Effector memory CD4-positive, alpha-beta T cell (primary cell): ENCODE measurements at regions not wholly inside any gene's neighbourhood (a gene's known extent, or its start where the extent isn't known, plus 50 kb on each side); places are given as distances from the start of the nearest gene placed in this dataset.

Experiments
- DNase-seq, 3 donors: peaks; one replicate each; pipeline ENCODE4 v3.0.0-alpha.2; 2020
- H3K27ac ChIP-seq: 2 replicates; pipeline ENCODE4 v1.7.0; 2013; ENCODE audit warnings: mild to moderate bottlenecking, low read length, moderate library complexity; ENCODE audit not compliant: insufficient read depth, poor library complexity, severe bottlenecking
- H3K27me3 ChIP-seq: replicated peaks from 2 replicates; pipeline ENCODE4 v1.7.0; 2013; ENCODE audit warnings: mild to moderate bottlenecking, low read length; ENCODE audit not compliant: insufficient read depth, control insufficient read depth, poor library complexity, severe bottlenecking
- H3K36me3 ChIP-seq: 2 replicates; pipeline ENCODE4 v1.7.0; 2013; ENCODE audit warnings: mild to moderate bottlenecking, low read length, moderate library complexity; ENCODE audit not compliant: control insufficient read depth, insufficient read depth
- H3K4me1 ChIP-seq: 2 replicates; pipeline ENCODE4 v1.7.0; 2013; ENCODE audit warnings: low read length, mild to moderate bottlenecking; ENCODE audit not compliant: control insufficient read depth, insufficient read depth, poor library complexity, severe bottlenecking
- H3K4me3 ChIP-seq: 2 replicates; pipeline ENCODE4 v1.7.0; 2013; ENCODE audit warnings: low read length, low read depth, mild to moderate bottlenecking; ENCODE audit not compliant: insufficient read depth, poor library complexity, severe bottlenecking
- H3K9me3 ChIP-seq: 2 replicates; pipeline ENCODE4 v1.7.0; 2013; ENCODE audit warnings: mild to moderate bottlenecking, low read length, moderate library complexity; ENCODE audit not compliant: control insufficient read depth

- H3K27ac ChIP-seq = no peak overlapping the region
- H3K4me1 ChIP-seq = no peaks in the 10 kb centered on the region
- H3K36me3 ChIP-seq = no peaks in the 10 kb centered on the region
- DNase-seq = no peak
- H3K9me3 ChIP-seq = no peaks in the 10 kb centered on the region
- no peaks in the 10 kb centered on the region for H3K27me3 ChIP-seq
- no peak overlapping the region for H3K4me3 ChIP-seq
These were observed 335.6 kb downstream of the SNAPC1 start for GRCh38 chr14:62097824-62098223.

GRCh38 chr14:62098357-62098756 is 336.1 kb downstream of the SNAPC1 start:
- no peaks in the 10 kb centered on the region for H3K27me3 ChIP-seq
- no peaks in the 10 kb centered on the region for H3K4me1 ChIP-seq
- no peak overlapping the region for H3K4me3 ChIP-seq
- no peak overlapping the region for H3K27ac ChIP-seq
- no peak for DNase-seq
- H3K9me3 ChIP-seq = no peaks in the 10 kb centered on the region
- no peaks in the 10 kb centered on the region for H3K36me3 ChIP-seq

GRCh38 chr14:62099091-62099490 is 336.9 kb downstream of the SNAPC1 start:
- H3K27me3 ChIP-seq = no peaks in the 10 kb centered on the region
- H3K4me1 ChIP-seq = no peaks in the 10 kb centered on the region
- no peak for DNase-seq
- no peaks in the 10 kb centered on the region for H3K9me3 ChIP-seq
- H3K36me3 ChIP-seq = no peaks in the 10 kb centered on the region
- H3K27ac ChIP-seq = no peak overlapping the region
- H3K4me3 ChIP-seq = no peak overlapping the region

GRCh38 chr14:62101189-62101588 is 339.0 kb downstream of the SNAPC1 start:
- DNase-seq = no peak
- Histone ChIP-seq H3K27ac (no peak overlapping the region), H3K9me3 (no peaks in the 10 kb centered on the region), H3K4me3 (no peak overlapping the region), H3K27me3 (no peaks in the 10 kb centered on the region), H3K36me3 (no peaks in the 10 kb centered on the region), H3K4me1 (no peaks in the 10 kb centered on the region)

GRCh38 chr14:62101673-62102348 is 339.6 kb downstream of the SNAPC1 start:
- H3K27ac ChIP-seq = no peak overlapping the region
- no peaks in the 10 kb centered on the region for H3K27me3 ChIP-seq
- H3K36me3 ChIP-seq = no peaks in the 10 kb centered on the region
- no peak for DNase-seq
- H3K9me3 ChIP-seq = no peaks in the 10 kb centered on the region
- H3K4me3 ChIP-seq = no peak overlapping the region
- H3K4me1 ChIP-seq = no peaks in the 10 kb centered on the region

GRCh38 chr14:62102349-62102725 is 340.1 kb downstream of the SNAPC1 start:
- H3K27ac ChIP-seq = no peak overlapping the region
- H3K4me3 ChIP-seq = no peak overlapping the region
- no peak for DNase-seq
- H3K4me1 ChIP-seq = no peaks in the 10 kb centered on the region
- no peaks in the 10 kb centered on the region for H3K36me3 ChIP-seq
- no peaks in the 10 kb centered on the region for H3K27me3 ChIP-seq
- H3K9me3 ChIP-seq = no peaks in the 10 kb centered on the region

GRCh38 chr14:62103464-62103863 is 341.2 kb downstream of the SNAPC1 start:
- no peak for DNase-seq

GRCh38 chr14:62110941-62111340 is 348.7 kb downstream of the SNAPC1 start:
- no peak overlapping the region for H3K27ac ChIP-seq
- no peaks in the 10 kb centered on the region for H3K36me3 ChIP-seq
- H3K4me1 ChIP-seq = no peaks in the 10 kb centered on the region
- DNase-seq = no peak
- no peaks in the 10 kb centered on the region for H3K27me3 ChIP-seq
- H3K9me3 ChIP-seq = no peaks in the 10 kb centered on the region
- no peak overlapping the region for H3K4me3 ChIP-seq

More at GRCh38 chr14:62103464-62103863, 341.2 kb downstream of the SNAPC1 start:
- H3K9me3 ChIP-seq = no peaks in the 10 kb centered on the region
- no peak overlapping the region for H3K27ac ChIP-seq
- no peaks in the 10 kb centered on the region for H3K27me3 ChIP-seq
- no peak overlapping the region for H3K4me3 ChIP-seq
- no peaks in the 10 kb centered on the region for H3K4me1 ChIP-seq
- no peaks in the 10 kb centered on the region for H3K36me3 ChIP-seq

- Histone ChIP-seq H3K27ac (no peak overlapping the region), H3K36me3 (no peaks in the 10 kb centered on the region), H3K4me1 (peaks cover 9% of the 10 kb centered on the region), H3K27me3 (peaks cover 15% of the 10 kb centered on the region), H3K9me3 (no peaks in the 10 kb centered on the region), H3K4me3 (no peak overlapping the region)
- peak in 1 of 3 donors; percentile 0 for DNase-seq
These were observed 355.0 kb downstream of the SNAPC1 start for GRCh38 chr14:62117010-62117750.

- Histone ChIP-seq H3K27me3 (peaks cover 15% of the 10 kb centered on the region), H3K4me3 (no peak overlapping the region), H3K36me3 (no peaks in the 10 kb centered on the region), H3K4me1 (peaks cover 9% of the 10 kb centered on the region), H3K9me3 (no peaks in the 10 kb centered on the region), H3K27ac (no peak overlapping the region)
- no peak for DNase-seq
These were observed 355.5 kb downstream of the SNAPC1 start for GRCh38 chr14:62117751-62118105.
